ENCODE measurements at regions not wholly inside any gene's neighbourhood (a gene's known extent, or its start where the extent isn't known, plus 50 kb on each side); places are given as distances from the start of the nearest gene placed in this dataset.

- ATAC-seq = no peak
- no peak for TF ChIP-seq ESRRG (CRISPR knock-in tag; IDR thresholded peaks at IDR 0.05)
- no peak for TF ChIP-seq GLIS3 (CRISPR knock-in tag; IDR thresholded peaks at IDR 0.05)
Measured at GRCh38 chr15:94056314-94056713, 175.0 kb upstream of the MCTP2 start.

- no peak for ATAC-seq
Measured at GRCh38 chr15:94053626-94054025, 177.7 kb upstream of the MCTP2 start.

GRCh38 chr15:94052711-94053110, 178.7 kb upstream of the MCTP2 start:
- no peak for TF ChIP-seq RARB (CRISPR knock-in tag; IDR thresholded peaks at IDR 0.05)
- TF ChIP-seq ZFP30 (CRISPR knock-in tag; IDR thresholded peaks at IDR 0.05) = no peak
- TF ChIP-seq ZNF565 (CRISPR knock-in tag; conservative IDR thresholded peaks at IDR 0.05; ENCODE audit: low read depth) = no peak
- no peak for TF ChIP-seq ZNF8 (CRISPR knock-in tag; IDR thresholded peaks at IDR 0.05)
- TF ChIP-seq TOX (CRISPR knock-in tag; IDR thresholded peaks at IDR 0.05; ENCODE audit: borderline replicate concordance) = no peak
- no peak for TF ChIP-seq ZNF70 (CRISPR knock-in tag; IDR thresholded peaks at IDR 0.05)
- no peak for TF ChIP-seq BACH2 (CRISPR knock-in tag; IDR thresholded peaks at IDR 0.05; ENCODE audit: borderline replicate concordance)
- TF ChIP-seq SNAI2 (CRISPR knock-in tag; IDR thresholded peaks at IDR 0.05) = no peak
- TF ChIP-seq GLIS3 (CRISPR knock-in tag; IDR thresholded peaks at IDR 0.05) = no peak
- TF ChIP-seq ESRRG (CRISPR knock-in tag; IDR thresholded peaks at IDR 0.05) = no peak
- TF ChIP-seq PATZ1 (CRISPR knock-in tag; IDR thresholded peaks at IDR 0.05; ENCODE audit: borderline replicate concordance) = no peak
- no peak for TF ChIP-seq CREB5 (CRISPR knock-in tag; IDR thresholded peaks at IDR 0.05; ENCODE audit: low read depth)
- no peak for ATAC-seq

More at GRCh38 chr15:94053626-94054025, 177.7 kb upstream of the MCTP2 start:
- no peak for TF ChIP-seq ZNF565 (CRISPR knock-in tag; conservative IDR thresholded peaks at IDR 0.05; ENCODE audit: low read depth)

GRCh38 chr15:94047566-94047965, 183.8 kb upstream of the MCTP2 start:
- no peak for ATAC-seq
- TF ChIP-seq CSRNP3 (CRISPR knock-in tag; IDR thresholded peaks at IDR 0.05) (no peak), BACH2 (CRISPR knock-in tag; IDR thresholded peaks at IDR 0.05; ENCODE audit: borderline replicate concordance) (no peak), ZNF8 (CRISPR knock-in tag; IDR thresholded peaks at IDR 0.05) (no peak), ZNF70 (CRISPR knock-in tag; IDR thresholded peaks at IDR 0.05) (no peak), ISL1 (CRISPR knock-in tag; IDR thresholded peaks at IDR 0.05) (no peak), TCF4 (CRISPR knock-in tag; IDR thresholded peaks at IDR 0.05; ENCODE audit: borderline replicate concordance) (no peak), TSHZ2 (CRISPR knock-in tag; IDR thresholded peaks at IDR 0.05) (no peak), ZNF565 (CRISPR knock-in tag; conservative IDR thresholded peaks at IDR 0.05; ENCODE audit: low read depth) (no peak), ZFP30 (CRISPR knock-in tag; IDR thresholded peaks at IDR 0.05) (no peak), ARNTL (CRISPR knock-in tag; IDR thresholded peaks at IDR 0.05; ENCODE audit: borderline replicate concordance, low read depth) (no peak), RARB (CRISPR knock-in tag; IDR thresholded peaks at IDR 0.05) (no peak), POU6F1 (CRISPR knock-in tag; IDR thresholded peaks at IDR 0.05; ENCODE audit: borderline replicate concordance, low read depth) (no peak), PATZ1 (CRISPR knock-in tag; IDR thresholded peaks at IDR 0.05; ENCODE audit: borderline replicate concordance) (no peak), OSR1 (CRISPR knock-in tag; IDR thresholded peaks at IDR 0.05) (no peak), CSDC2 (CRISPR knock-in tag; IDR thresholded peaks at IDR 0.05) (no peak), CREB5 (CRISPR knock-in tag; IDR thresholded peaks at IDR 0.05; ENCODE audit: low read depth) (no peak), TOX (CRISPR knock-in tag; IDR thresholded peaks at IDR 0.05; ENCODE audit: borderline replicate concordance) (no peak)
